Uterus (tissue), 3 donors: ENCODE measurements at regions not wholly inside any gene's neighbourhood (a gene's known extent, or its start where the extent isn't known, plus 50 kb on each side); places are given as distances from the start of the nearest gene placed in this dataset.

Experiments used
- DNase-seq, 2 donors: peaks; one replicate each; pipeline ENCODE4 v3.0.0-alpha.2; 2019 to 2020
- H3K27ac ChIP-seq, 2 donors: fragments of 200-600 bp; sonication (generic); 1 replicate in 1 of 2; 2 replicates in 1 of 2; pipeline ENCODE4 v1.5.1; 2016 to 2018
- H3K27me3 ChIP-seq, 2 donors: fragments of 200-600 bp; sonication (generic); one replicate each; pipeline ENCODE4 v1.5.1; 2018 to 2019; ENCODE audit warnings: control low read depth in 1 of 2
- H3K36me3 ChIP-seq, 2 donors: fragments of 200-600 bp; sonication (generic); one replicate each; pipeline ENCODE4 v1.5.1; 2019; ENCODE audit warnings: control low read depth in 1 of 2
- H3K4me1 ChIP-seq, 2 donors: fragments of 200-600 bp; sonication (generic); one replicate each; pipeline ENCODE4 v1.5.1; 2018 to 2019; ENCODE audit warnings: control low read depth in 1 of 2
- H3K4me3 ChIP-seq, 2 donors: fragments of 200-600 bp; sonication (generic); 1 replicate in 1 of 2; 2 replicates in 1 of 2; pipeline ENCODE4 v1.5.1; 2018 to 2019; ENCODE audit warnings: mild to moderate bottlenecking in 1 of 2
- H3K9me3 ChIP-seq, 2 donors: fragments of 200-600 bp; sonication (generic); one replicate each; pipeline ENCODE4 v1.5.1; 2019; ENCODE audit warnings: control low read depth in 1 of 2
- CTCF ChIP-seq, 4 experiments: fragments of 200-600 bp in 2 of 4; fragments of 450-650 bp in 2 of 4; sonication (generic) in 2 of 4; IDR thresholded peaks; one replicate each; pipeline ENCODE4 v1.5.1; 2016 to 2019; ENCODE audit warnings: antibody characterized with exemption in 4 of 4, mild to moderate bottlenecking in 2 of 4, moderate library complexity in 1 of 4
- POLR2A ChIP-seq, 2 donors: fragments of 450-650 bp; IDR thresholded peaks; one replicate each; pipeline ENCODE4 v1.6.1; 2016; ENCODE audit warnings: antibody characterized with exemption in 2 of 2, mild to moderate bottlenecking in 1 of 2, moderate library complexity in 1 of 2
- intact Hi-C: fragments of 100-400 bp; cut with DNase I; formaldehyde crosslinking; loops from one replicate; pipeline ENCODE4 v1.15.1; 2023; ENCODE audit warnings: low total_unique reads
- donor health status: DM: yes; HTN: yes; CAD: no.

DNA sequence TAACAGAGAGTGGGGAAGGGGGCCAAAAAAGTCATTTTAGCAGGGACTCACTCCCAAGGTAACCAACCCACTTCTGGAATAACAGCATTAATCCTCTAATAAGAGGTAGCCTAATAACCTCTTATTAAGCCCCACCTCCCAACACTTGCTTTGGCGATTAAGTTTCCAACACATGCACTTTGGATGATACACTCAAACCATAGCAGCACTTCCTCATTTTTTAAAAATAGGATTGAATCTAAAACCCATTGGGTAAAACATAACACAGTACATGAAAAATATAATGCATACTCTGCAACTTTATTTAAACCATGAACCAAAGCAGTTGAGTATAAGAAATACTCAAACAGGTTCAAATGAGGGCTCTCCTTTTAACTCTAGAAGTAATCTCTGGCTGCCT, 318.3 kb downstream of the HACE1 start:
- Histone ChIP-seq H3K36me3 (no peaks in the 10 kb centered on the region), H3K4me1 (no peaks in the 10 kb centered on the region), H3K27me3 (peaks cover 0 to 3% of the 10 kb centered on the region in 2 donors), H3K4me3 (no peak overlapping the region), H3K27ac (no peak overlapping the region), H3K9me3 (no peaks in the 10 kb centered on the region)
- intact Hi-C loops: no loop called here
- no peak for TF ChIP-seq POLR2A (IDR thresholded peaks at IDR 0.05)
- no peak for TF ChIP-seq CTCF (IDR thresholded peaks at IDR 0.05)
- DNase-seq: no peak

- no peak overlapping the region for H3K27ac ChIP-seq
- peaks cover 0 to 3% of the 10 kb centered on the region in 2 donors for H3K27me3 ChIP-seq
- H3K4me3 ChIP-seq: no peak overlapping the region
- no peaks in the 10 kb centered on the region for H3K36me3 ChIP-seq
- H3K4me1 ChIP-seq: no peaks in the 10 kb centered on the region
- intact Hi-C loops: no loop called here
- no peak for DNase-seq
- no peak for TF ChIP-seq CTCF (IDR thresholded peaks at IDR 0.05)
- TF ChIP-seq POLR2A (IDR thresholded peaks at IDR 0.05): no peak
- no peaks in the 10 kb centered on the region for H3K9me3 ChIP-seq
Measured at GRCh38 chr6:104540743-104541142, 319.0 kb downstream of the HACE1 start.

GRCh38 chr6:104539173-104539572, 320.5 kb downstream of the HACE1 start:
- Histone ChIP-seq H3K27me3 (peaks cover 0 to 3% of the 10 kb centered on the region in 2 donors), H3K9me3 (no peaks in the 10 kb centered on the region), H3K4me1 (no peaks in the 10 kb centered on the region), H3K4me3 (no peak overlapping the region), H3K27ac (no peak overlapping the region), H3K36me3 (no peaks in the 10 kb centered on the region)
- TF ChIP-seq POLR2A (IDR thresholded peaks at IDR 0.05) (no peak), CTCF (IDR thresholded peaks at IDR 0.05) (no peak)
- DNase-seq: no peak
- intact Hi-C loops: no loop called here

- H3K36me3 ChIP-seq: no peaks in the 10 kb centered on the region
- no peak for DNase-seq
- intact Hi-C loops: no loop called here
Measured at GRCh38 chr6:104537872-104538271, 321.8 kb downstream of the HACE1 start.

DNA sequence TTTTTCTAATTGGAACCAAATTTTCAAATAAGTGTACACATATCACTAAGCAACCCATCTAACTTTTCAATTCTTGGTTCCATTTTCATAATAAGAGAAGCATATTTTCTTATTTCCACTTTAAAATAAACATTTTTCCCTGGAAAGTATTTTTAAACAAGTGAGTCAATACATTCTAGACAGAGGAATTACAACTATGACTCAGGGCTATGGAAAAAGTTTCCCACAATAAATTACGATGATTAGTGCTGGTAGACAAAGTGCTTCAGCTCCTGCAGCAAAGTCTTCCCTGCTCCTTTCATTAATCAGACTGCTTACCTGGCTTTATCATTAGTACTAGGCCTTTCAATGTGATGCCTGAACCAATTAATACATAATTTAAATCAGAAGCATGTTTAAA, 322.5 kb downstream of the HACE1 start:
- H3K27me3 ChIP-seq: peaks cover 0 to 3% of the 10 kb centered on the region in 2 donors
- H3K4me1 ChIP-seq: no peaks in the 10 kb centered on the region
- no peak overlapping the region for H3K4me3 ChIP-seq
- TF ChIP-seq POLR2A (IDR thresholded peaks at IDR 0.05) (no peak), CTCF (IDR thresholded peaks at IDR 0.05) (no peak)
- no peaks in the 10 kb centered on the region for H3K9me3 ChIP-seq
- intact Hi-C loops: no loop called here
- no peaks in the 10 kb centered on the region for H3K36me3 ChIP-seq
- DNase-seq: no peak
- no peak overlapping the region for H3K27ac ChIP-seq

More at GRCh38 chr6:104537872-104538271, 321.8 kb downstream of the HACE1 start:
- Histone ChIP-seq H3K4me1 (no peaks in the 10 kb centered on the region), H3K4me3 (no peak overlapping the region), H3K27ac (no peak overlapping the region), H3K27me3 (peaks cover 0 to 3% of the 10 kb centered on the region in 2 donors), H3K9me3 (no peaks in the 10 kb centered on the region)
- TF ChIP-seq POLR2A (IDR thresholded peaks at IDR 0.05): no peak
- TF ChIP-seq CTCF (IDR thresholded peaks at IDR 0.05): no peak
